ENCODE measurements at regions not wholly inside any gene's neighbourhood (a gene's known extent, or its start where the extent isn't known, plus 50 kb on each side); places are given as distances from the start of the nearest gene placed in this dataset.

DNA sequence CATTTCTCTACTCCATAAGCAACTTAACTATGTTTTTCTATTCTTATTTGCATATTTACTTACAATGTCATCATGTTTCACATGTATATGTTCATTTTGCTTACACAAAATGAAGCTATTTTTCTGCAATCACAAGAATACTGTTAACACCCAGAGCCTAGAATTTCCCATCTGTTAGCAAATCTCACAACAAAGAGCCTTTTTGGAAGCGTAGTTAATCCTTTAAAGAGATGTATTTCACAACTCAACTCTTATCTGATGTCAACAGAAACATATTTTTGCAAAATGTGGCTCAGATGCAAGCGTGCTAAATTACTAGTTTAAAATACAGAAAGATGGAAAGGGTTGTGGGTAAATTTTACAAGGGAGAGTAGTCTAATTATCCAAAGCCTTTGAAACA, 110.6 kb upstream of the COL1A2 start:
- Histone ChIP-seq H3K4me1 (ENCODE audit: control insufficient read depth, insufficient read depth, low read length) (no peaks in the 10 kb centered on the region), H3K27me3 (ENCODE audit: control insufficient read depth, insufficient read depth, low read length) (peaks cover 4% of the 10 kb centered on the region; the same call in 1 of the 2 replicates), H3K18ac (ENCODE audit: low read depth, low read length) (no peak overlapping the region), H3K4ac (ENCODE audit: low read depth, low read length) (no peak overlapping the region), H4K20me1 (ENCODE audit: insufficient read depth, low read length) (no peaks in the 10 kb centered on the region), H4K5ac (ENCODE audit: low read depth, low read length) (no peak overlapping the region), H3K79me1 (ENCODE audit: low read depth in 1 of 2, low read length in 2 of 2) (no peaks in the 10 kb centered on the region), H3K36me3 (ENCODE audit: control insufficient read depth, insufficient read depth, low read length) (no peaks in the 10 kb centered on the region), H2BK20ac (ENCODE audit: low read depth, low read length) (no peak overlapping the region), H4K91ac (ENCODE audit: insufficient read depth, low read depth, low read length) (no peak overlapping the region), H3K23ac (ENCODE audit: low read depth, low read length) (no peak overlapping the region), H3K27ac (ENCODE audit: insufficient read depth, low read length) (no peak overlapping the region), H4K8ac (ENCODE audit: low read depth in 2 of 2, low read length in 2 of 2) (no peak overlapping the region), H3K4me2 (ENCODE audit: low read depth, low read length) (no peak overlapping the region), H3K9ac (ENCODE audit: low read depth, low read length) (no peak overlapping the region), H2BK120ac (ENCODE audit: low read depth, low read length) (no peak overlapping the region), H2BK15ac (ENCODE audit: low read depth, low read length) (no peak overlapping the region), H2AK5ac (ENCODE audit: low read depth, low read length) (no peak overlapping the region), H2AK9ac (replicated peaks; ENCODE audit: low read depth, low read length, poor library complexity) (no peak overlapping the region), H3K9me3 (ENCODE audit: control insufficient read depth, insufficient read depth, low read length) (no peaks in the 10 kb centered on the region), H3K56ac (ENCODE audit: extremely low read depth, insufficient read depth, low read length) (no peak overlapping the region), H3K9me1 (ENCODE audit: insufficient read depth, low read length) (no peaks in the 10 kb centered on the region; the same call in 1 of the 2 replicates), H3K4me3 (ENCODE audit: insufficient read depth, low read depth, low read length) (no peak overlapping the region), H3K14ac (replicated peaks; ENCODE audit: low read depth, low read length) (no peak overlapping the region), H2AFZ (replicated peaks; ENCODE audit: low read length, poor library complexity) (no peak overlapping the region), H2BK5ac (ENCODE audit: low read depth, low read length, poor library complexity, severe bottlenecking) (no peak overlapping the region)
- dilution Hi-C loops (cut with HindIII; ENCODE audit: low sequenced_read_pairs, unreplicated experiment) = no loop called here
- ATAC-seq (ENCODE audit: low read depth) (no peak), DNase-seq (no peak)
- no CpG with 5 or more reads among the region's 2 CpGs for WGBS, 2 experiments (ENCODE audit: extremely low coverage in 2 of 2, insufficient read length in 1 of 2)
- TF ChIP-seq, protein P1, sequence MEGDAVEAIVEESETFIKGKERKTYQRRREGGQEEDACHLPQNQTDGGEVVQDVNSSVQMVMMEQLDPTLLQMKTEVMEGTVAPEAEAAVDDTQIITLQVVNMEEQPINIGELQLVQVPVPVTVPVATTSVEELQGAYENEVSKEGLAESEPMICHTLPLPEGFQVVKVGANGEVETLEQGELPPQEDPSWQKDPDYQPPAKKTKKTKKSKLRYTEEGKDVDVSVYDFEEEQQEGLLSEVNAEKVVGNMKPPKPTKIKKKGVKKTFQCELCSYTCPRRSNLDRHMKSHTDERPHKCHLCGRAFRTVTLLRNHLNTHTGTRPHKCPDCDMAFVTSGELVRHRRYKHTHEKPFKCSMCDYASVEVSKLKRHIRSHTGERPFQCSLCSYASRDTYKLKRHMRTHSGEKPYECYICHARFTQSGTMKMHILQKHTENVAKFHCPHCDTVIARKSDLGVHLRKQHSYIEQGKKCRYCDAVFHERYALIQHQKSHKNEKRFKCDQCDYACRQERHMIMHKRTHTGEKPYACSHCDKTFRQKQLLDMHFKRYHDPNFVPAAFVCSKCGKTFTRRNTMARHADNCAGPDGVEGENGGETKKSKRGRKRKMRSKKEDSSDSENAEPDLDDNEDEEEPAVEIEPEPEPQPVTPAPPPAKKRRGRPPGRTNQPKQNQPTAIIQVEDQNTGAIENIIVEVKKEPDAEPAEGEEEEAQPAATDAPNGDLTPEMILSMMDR (conservative IDR thresholded peaks at IDR 0.05; ENCODE audit: low read depth, low read length) = no peak
- TF ChIP-seq CHD1 (IDR thresholded peaks at IDR 0.05; ENCODE audit: low read depth, low read length) = no peak
- no peak for TF ChIP-seq MXI1 (IDR thresholded peaks at IDR 0.05; ENCODE audit: borderline replicate concordance, low read depth, low read length)
- no peak for TF ChIP-seq SMC3 (IDR thresholded peaks at IDR 0.05; ENCODE audit: low read depth, low read length)
- no peak for TF ChIP-seq BHLHE40 (IDR thresholded peaks at IDR 0.05; ENCODE audit: low read depth, low read length)
- no peak for TF ChIP-seq MAFK (IDR thresholded peaks at IDR 0.05; ENCODE audit: low read depth, low read length)
- TF ChIP-seq, protein P2, sequence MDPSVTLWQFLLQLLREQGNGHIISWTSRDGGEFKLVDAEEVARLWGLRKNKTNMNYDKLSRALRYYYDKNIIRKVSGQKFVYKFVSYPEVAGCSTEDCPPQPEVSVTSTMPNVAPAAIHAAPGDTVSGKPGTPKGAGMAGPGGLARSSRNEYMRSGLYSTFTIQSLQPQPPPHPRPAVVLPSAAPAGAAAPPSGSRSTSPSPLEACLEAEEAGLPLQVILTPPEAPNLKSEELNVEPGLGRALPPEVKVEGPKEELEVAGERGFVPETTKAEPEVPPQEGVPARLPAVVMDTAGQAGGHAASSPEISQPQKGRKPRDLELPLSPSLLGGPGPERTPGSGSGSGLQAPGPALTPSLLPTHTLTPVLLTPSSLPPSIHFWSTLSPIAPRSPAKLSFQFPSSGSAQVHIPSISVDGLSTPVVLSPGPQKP (IDR thresholded peaks at IDR 0.05; ENCODE audit: borderline replicate concordance, low read depth, low read length) = no peak
- no peak for TF ChIP-seq RCOR1 (IDR thresholded peaks at IDR 0.05; ENCODE audit: insufficient replicate concordance, low read length)
- TF ChIP-seq CEBPB (IDR thresholded peaks at IDR 0.05; ENCODE audit: low read depth, low read length) = no peak
- no peak for TF ChIP-seq MAZ (IDR thresholded peaks at IDR 0.05; ENCODE audit: borderline replicate concordance, low read depth, low read length)
- TF ChIP-seq, protein P3, sequence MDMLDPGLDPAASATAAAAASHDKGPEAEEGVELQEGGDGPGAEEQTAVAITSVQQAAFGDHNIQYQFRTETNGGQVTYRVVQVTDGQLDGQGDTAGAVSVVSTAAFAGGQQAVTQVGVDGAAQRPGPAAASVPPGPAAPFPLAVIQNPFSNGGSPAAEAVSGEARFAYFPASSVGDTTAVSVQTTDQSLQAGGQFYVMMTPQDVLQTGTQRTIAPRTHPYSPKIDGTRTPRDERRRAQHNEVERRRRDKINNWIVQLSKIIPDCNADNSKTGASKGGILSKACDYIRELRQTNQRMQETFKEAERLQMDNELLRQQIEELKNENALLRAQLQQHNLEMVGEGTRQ (IDR thresholded peaks at IDR 0.05; ENCODE audit: low read depth, low read length) = no peak
- TF ChIP-seq FOS (IDR thresholded peaks at IDR 0.05; ENCODE audit: low read depth, low read length) = no peak
- in situ Hi-C loops (cut with MboI; ENCODE audit: low sequenced_read_pairs) = loop anchor here (10.0 to 25.0 kb wide), 2 partner anchors 371 to 1203 kb away; partner anchors contain the start of genes ASB4 and SGCE
- POLR2A ChIA-PET (ENCODE audit: unreplicated experiment) = no interaction called here
- no TSS peak for BruUV-seq (replicated peaks)
- CTCF ChIA-PET = no interaction called here
- intact Hi-C loops (cut with micrococcal nuclease) = no loop called here

Data from IMR-90 (cell line).